ENCODE measurements at regions not wholly inside any gene's neighbourhood (a gene's known extent, or its start where the extent isn't known, plus 50 kb on each side); places are given as distances from the start of the nearest gene placed in this dataset.

DNA sequence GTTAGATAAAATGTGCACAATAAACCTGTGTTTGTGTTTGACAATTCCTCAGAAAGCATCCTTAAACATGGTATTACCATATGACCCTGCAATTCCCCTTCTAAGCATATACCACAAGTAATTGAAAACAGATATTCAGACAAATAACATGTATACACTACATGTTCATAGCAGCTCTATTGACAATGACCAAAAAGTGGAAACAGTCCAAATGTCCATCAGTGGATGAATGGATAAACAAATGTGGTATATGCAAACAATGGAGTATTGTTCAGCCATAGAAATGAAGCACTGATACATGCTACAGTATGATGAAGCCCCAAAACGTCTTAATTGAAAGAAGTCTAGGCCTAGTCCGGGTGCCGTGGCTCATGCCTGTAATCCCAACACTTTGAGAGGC is 280.1 kb downstream of the OTUD1 start:
- Mint-ChIP-seq H3K27ac (no peak overlapping the region), H3K27me3 (ENCODE audit: insufficient read depth) (no peaks in the 10 kb centered on the region), H3K4me1 (ENCODE audit: low read depth) (no peaks in the 10 kb centered on the region), H3K4me3 (no peak overlapping the region), H3K36me3 (ENCODE audit: low read depth) (peaks cover 4% of the 10 kb centered on the region; the same call in 1 of the 2 replicates), H3K9me3 (peaks cover 31% of the 10 kb centered on the region)
- no peak for DNase-seq
- TF ChIP-seq, protein P1, sequence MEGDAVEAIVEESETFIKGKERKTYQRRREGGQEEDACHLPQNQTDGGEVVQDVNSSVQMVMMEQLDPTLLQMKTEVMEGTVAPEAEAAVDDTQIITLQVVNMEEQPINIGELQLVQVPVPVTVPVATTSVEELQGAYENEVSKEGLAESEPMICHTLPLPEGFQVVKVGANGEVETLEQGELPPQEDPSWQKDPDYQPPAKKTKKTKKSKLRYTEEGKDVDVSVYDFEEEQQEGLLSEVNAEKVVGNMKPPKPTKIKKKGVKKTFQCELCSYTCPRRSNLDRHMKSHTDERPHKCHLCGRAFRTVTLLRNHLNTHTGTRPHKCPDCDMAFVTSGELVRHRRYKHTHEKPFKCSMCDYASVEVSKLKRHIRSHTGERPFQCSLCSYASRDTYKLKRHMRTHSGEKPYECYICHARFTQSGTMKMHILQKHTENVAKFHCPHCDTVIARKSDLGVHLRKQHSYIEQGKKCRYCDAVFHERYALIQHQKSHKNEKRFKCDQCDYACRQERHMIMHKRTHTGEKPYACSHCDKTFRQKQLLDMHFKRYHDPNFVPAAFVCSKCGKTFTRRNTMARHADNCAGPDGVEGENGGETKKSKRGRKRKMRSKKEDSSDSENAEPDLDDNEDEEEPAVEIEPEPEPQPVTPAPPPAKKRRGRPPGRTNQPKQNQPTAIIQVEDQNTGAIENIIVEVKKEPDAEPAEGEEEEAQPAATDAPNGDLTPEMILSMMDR (IDR thresholded peaks at IDR 0.05) = no peak

DNA sequence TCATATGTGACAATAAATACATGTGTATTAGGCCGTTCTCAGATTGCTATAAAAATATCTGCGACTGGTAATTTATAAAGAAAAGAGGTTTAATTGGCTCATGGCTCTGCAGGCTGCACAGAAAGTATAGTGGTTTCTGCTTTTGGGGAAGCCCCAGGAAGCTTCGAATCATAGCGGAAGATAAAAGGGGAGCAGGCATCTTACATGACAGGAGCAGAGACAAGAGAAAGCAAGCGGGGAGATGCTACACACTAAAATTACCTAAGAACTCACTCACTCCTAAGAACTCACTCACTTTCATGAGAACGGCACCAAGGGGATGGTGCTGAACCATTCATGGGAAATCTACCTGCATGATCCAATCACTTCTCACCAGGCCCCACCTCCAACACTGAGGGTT is 284.9 kb downstream of the OTUD1 start:
- H3K4me3 Mint-ChIP-seq = no peak overlapping the region
- peaks cover 33% of the 10 kb centered on the region for H3K9me3 Mint-ChIP-seq
- H3K27me3 Mint-ChIP-seq (ENCODE audit: insufficient read depth) = no peaks in the 10 kb centered on the region
- H3K36me3 Mint-ChIP-seq (ENCODE audit: low read depth) = no peaks in the 10 kb centered on the region
- TF ChIP-seq, protein P1 (IDR thresholded peaks at IDR 0.05) = no peak
- no peak for DNase-seq
- no peak overlapping the region for H3K27ac Mint-ChIP-seq
- no peaks in the 10 kb centered on the region for H3K4me1 Mint-ChIP-seq (ENCODE audit: low read depth)

DNA sequence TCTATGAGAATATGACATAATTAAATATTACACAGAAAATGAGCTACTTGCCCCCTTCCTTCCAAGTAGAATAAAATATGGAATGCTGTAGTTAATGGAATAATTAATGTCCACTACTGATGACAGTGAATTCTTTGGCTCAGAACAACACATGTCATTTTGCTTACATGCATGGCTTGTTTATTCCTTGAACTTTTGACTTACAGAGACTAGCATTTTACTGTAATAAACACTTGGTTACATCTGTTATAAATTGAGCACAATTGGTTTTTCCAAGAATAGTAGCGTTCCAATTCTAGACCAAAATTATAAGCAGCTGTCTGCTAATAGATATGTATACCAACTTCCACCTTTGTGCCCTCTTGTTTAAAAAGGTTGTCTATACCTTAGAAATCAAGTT is 286.7 kb downstream of the OTUD1 start:
- TF ChIP-seq, protein P1 (IDR thresholded peaks at IDR 0.05) = no peak
- Mint-ChIP-seq H3K4me1 (ENCODE audit: low read depth) (no peaks in the 10 kb centered on the region), H3K4me3 (no peak overlapping the region), H3K36me3 (ENCODE audit: low read depth) (no peaks in the 10 kb centered on the region), H3K27me3 (ENCODE audit: insufficient read depth) (no peaks in the 10 kb centered on the region), H3K9me3 (peaks cover 31% of the 10 kb centered on the region), H3K27ac (no peak overlapping the region)
- no peak for DNase-seq

DNA sequence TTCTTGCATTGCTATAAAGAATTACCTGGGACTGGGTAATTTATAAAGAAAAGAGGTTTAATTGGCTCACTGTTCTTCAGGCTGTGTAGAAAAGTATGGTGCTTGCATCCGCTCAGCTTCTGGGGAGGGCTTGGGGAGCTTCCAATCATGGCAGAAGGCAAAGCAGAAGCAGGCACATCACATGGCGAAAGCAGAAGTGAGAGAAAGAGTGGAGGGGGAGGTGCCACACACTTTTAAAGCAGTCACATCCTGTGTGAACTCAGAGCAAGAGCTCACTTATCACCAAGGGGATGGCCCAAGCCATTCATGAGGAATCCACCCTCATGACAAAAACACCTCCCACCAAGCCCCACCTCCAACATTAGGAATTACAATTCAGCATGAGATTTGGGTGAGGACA is 303.5 kb downstream of the OTUD1 start:
- DNase-seq = no peak
- Mint-ChIP-seq H3K27ac (no peak overlapping the region), H3K36me3 (ENCODE audit: low read depth) (peaks cover 6% of the 10 kb centered on the region; the same call in 1 of the 2 replicates), H3K27me3 (ENCODE audit: insufficient read depth) (no peaks in the 10 kb centered on the region; the same call in 1 of the 2 replicates), H3K4me3 (no peak overlapping the region), H3K9me3 (peaks cover 74% of the 10 kb centered on the region), H3K4me1 (ENCODE audit: low read depth) (no peaks in the 10 kb centered on the region)
- TF ChIP-seq, protein P1 (IDR thresholded peaks at IDR 0.05) = no peak

DNA sequence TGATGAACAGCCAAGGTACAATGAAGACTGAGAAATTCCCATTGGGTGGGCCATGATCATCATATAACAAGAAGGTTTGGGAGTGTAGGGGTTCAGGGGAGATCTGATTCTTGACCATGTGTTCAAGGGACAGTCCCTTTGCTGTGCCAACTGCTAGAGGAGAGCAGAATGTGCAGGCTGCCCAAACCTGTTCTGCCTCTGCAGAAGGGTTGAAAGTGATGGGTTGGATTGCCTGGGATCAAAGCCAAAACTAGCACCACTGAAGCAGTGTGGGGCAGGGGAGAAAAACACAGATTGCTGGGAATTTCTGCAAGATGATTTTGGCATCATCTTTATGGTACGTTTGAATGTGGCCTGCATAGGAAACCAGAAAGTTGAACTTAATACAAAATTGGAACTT is 303.9 kb downstream of the OTUD1 start:
- H3K27me3 Mint-ChIP-seq (ENCODE audit: insufficient read depth) = no peaks in the 10 kb centered on the region; the same call in 1 of the 2 replicates
- no peak overlapping the region for H3K4me3 Mint-ChIP-seq
- no peak for DNase-seq
- no peaks in the 10 kb centered on the region for H3K4me1 Mint-ChIP-seq (ENCODE audit: low read depth)
- peaks cover 6% of the 10 kb centered on the region; the same call in 1 of the 2 replicates for H3K36me3 Mint-ChIP-seq (ENCODE audit: low read depth)
- peaks cover 78% of the 10 kb centered on the region for H3K9me3 Mint-ChIP-seq
- TF ChIP-seq, protein P1 (IDR thresholded peaks at IDR 0.05) = no peak
- H3K27ac Mint-ChIP-seq = no peak overlapping the region

DNA sequence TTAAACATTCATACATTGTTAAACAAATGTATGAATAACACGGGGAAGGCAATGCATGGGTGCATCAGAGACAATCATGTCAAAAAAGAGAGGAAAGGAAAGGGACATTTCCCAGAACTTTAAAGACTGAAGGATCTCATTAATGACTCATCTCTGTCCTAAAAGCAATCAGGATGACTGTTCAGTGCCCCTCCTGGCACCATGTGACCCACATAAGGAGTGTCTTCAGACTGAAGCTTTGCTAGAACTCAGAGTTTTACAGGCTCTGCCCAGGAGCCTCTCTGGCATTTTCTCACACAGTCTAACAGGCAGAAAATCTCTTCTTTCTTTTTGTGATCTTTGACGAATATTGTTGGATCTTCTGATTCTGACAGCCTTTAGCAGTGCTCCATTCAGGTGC is 315.3 kb downstream of the OTUD1 start:
- Mint-ChIP-seq H3K9me3 (peaks cover 40% of the 10 kb centered on the region), H3K4me3 (no peak overlapping the region), H3K27me3 (ENCODE audit: insufficient read depth) (no peaks in the 10 kb centered on the region), H3K4me1 (ENCODE audit: low read depth) (no peaks in the 10 kb centered on the region), H3K27ac (no peak overlapping the region), H3K36me3 (ENCODE audit: low read depth) (no peaks in the 10 kb centered on the region)
- no peak for DNase-seq
- TF ChIP-seq, protein P1 (IDR thresholded peaks at IDR 0.05) = no peak
